Psoas muscle (tissue), 7 donors: ENCODE measurements at regions not wholly inside any gene's neighbourhood (a gene's known extent, or its start where the extent isn't known, plus 50 kb on each side); places are given as distances from the start of the nearest gene placed in this dataset.

Source experiments
- ATAC-seq, 4 donors: fragments of 200-7000 bp; cut with Tn5 transposase; one replicate each; pipeline ENCODE4 v1.9.1; 2020; ENCODE audit warnings: moderate library complexity in 3 of 4, mild to moderate bottlenecking in 2 of 4
- DNase-seq, 2 donors: peaks; one replicate each; pipeline ENCODE4 v3.0.0-alpha.2; 2020
- H3K27ac ChIP-seq: fragments of 200-600 bp; one replicate; pipeline ENCODE4 v1.8.0; 2022
- H3K27me3 ChIP-seq, 3 donors: fragments of 200-600 bp in 1 of 3; one replicate each; pipeline versions ENCODE4 v1.6.1 to v1.8.0; 2013 to 2022; ENCODE audit warnings: low read length in 2 of 3, mild to moderate bottlenecking in 2 of 3, moderate library complexity in 1 of 3; ENCODE audit not compliant: insufficient read depth in 3 of 3
- H3K36me3 ChIP-seq, 2 donors: fragments of 200-600 bp in 1 of 2; one replicate each; pipeline versions ENCODE4 v1.6.1 to v1.8.0; 2013 to 2022; ENCODE audit warnings: low read depth in 1 of 2, mild to moderate bottlenecking in 1 of 2, moderate library complexity in 1 of 2; ENCODE audit not compliant: insufficient read depth in 1 of 2
- H3K4me1 ChIP-seq: fragments of 200-600 bp; one replicate; pipeline ENCODE4 v1.8.0; 2022
- H3K4me3 ChIP-seq: fragments of 200-600 bp; one replicate; pipeline ENCODE4 v1.8.0; 2022; ENCODE audit warnings: mild to moderate bottlenecking
- H3K9me3 ChIP-seq: fragments of 200-600 bp; one replicate; pipeline ENCODE4 v1.8.0; 2022
- CTCF ChIP-seq: fragments of 200-600 bp; IDR thresholded peaks from one replicate; pipeline ENCODE4 v1.8.0; 2022; ENCODE audit warnings: antibody characterized with exemption
- WGBS, 3 donors: extraction: QIAGEN DNeasy Blood & Tissue Kit; methylation state at CpG; one replicate each; pipeline versions ENCODE4 v1.1.6 to v1.1.7; 2013; 5-methylcytosine and 5-hydroxymethylcytosine counted together
- intact Hi-C, 2 donors: fragments of 100-400 bp; cut with DNase I; formaldehyde crosslinking; loops; one replicate each; pipeline versions ENCODE4 v1.11.0 to v1.14.2; 2022
- donor health status: healthy with polysubstance abuse.
- donor health status: DM: no; HTN: no; CAD: no; lungs with moderate emphysema.
- donor health status: Bipolar disorder and iron deficiency.
- donor health status: healthy.
- donor health status: DM: yes; HTN: yes; CAD: no.
- donor health status: DM: no; HTN: no; CAD: no.
- donor health status: DM: yes; HTN: yes; CAD: no.

- 70 to 90% (median 74%) methylated on average over 7 of the region's 7 CpGs for WGBS, 3 donors
- H3K4me3 ChIP-seq, result no peak overlapping the region
- no peaks in the 10 kb centered on the region for H3K9me3 ChIP-seq
- no peaks in the 10 kb centered on the region for H3K36me3 ChIP-seq
- intact Hi-C loops, result no loop called here
- DNase-seq (no peak), ATAC-seq (no peak)
- no peaks in the 10 kb centered on the region for H3K4me1 ChIP-seq
- H3K27ac ChIP-seq, result no peak overlapping the region
- TF ChIP-seq CTCF, result no peak
- H3K27me3 ChIP-seq, result no peaks in the 10 kb centered on the region
These were observed 552.2 kb downstream of the ZNF608 start for GRCh38 chr5:124194282-124194681.

GRCh38 chr5:124193371-124193789 lies 553.1 kb downstream of the ZNF608 start:
- intact Hi-C loops, result no loop called here
- 24 to 36% (median 32%) methylated on average over 4 of the region's 4 CpGs for WGBS, 3 donors
- H3K36me3 ChIP-seq, result no peaks in the 10 kb centered on the region
- ATAC-seq (peak in 2 of 4 donors; percentile 32 to 34), DNase-seq (no peak)
- no peaks in the 10 kb centered on the region for H3K27me3 ChIP-seq
- no peak for TF ChIP-seq CTCF
- no peak overlapping the region for H3K4me3 ChIP-seq
- no peak overlapping the region for H3K27ac ChIP-seq
- no peaks in the 10 kb centered on the region for H3K9me3 ChIP-seq
- no peaks in the 10 kb centered on the region for H3K4me1 ChIP-seq

GRCh38 chr5:124192716-124193115 lies 553.7 kb downstream of the ZNF608 start:
- WGBS, 3 donors, result 84 to 88% (median 85%) methylated on average over 3 of the region's 3 CpGs
- Histone ChIP-seq H3K36me3 (no peaks in the 10 kb centered on the region), H3K4me3 (no peak overlapping the region), H3K9me3 (no peaks in the 10 kb centered on the region), H3K4me1 (no peaks in the 10 kb centered on the region), H3K27me3 (no peaks in the 10 kb centered on the region), H3K27ac (no peak overlapping the region)
- no peak for TF ChIP-seq CTCF
- no peak for DNase-seq
- ATAC-seq, result no peak
- intact Hi-C loops, result no loop called here

GRCh38 chr5:124185716-124186115 lies 560.7 kb downstream of the ZNF608 start:
- no peak overlapping the region for H3K4me3 ChIP-seq
- intact Hi-C loops, result no loop called here

More at GRCh38 chr5:124185716-124186115, 560.7 kb downstream of the ZNF608 start:
- no peak for TF ChIP-seq CTCF
- Histone ChIP-seq H3K9me3 (no peaks in the 10 kb centered on the region), H3K36me3 (no peaks in the 10 kb centered on the region), H3K4me1 (no peaks in the 10 kb centered on the region), H3K27me3 (no peaks in the 10 kb centered on the region), H3K27ac (no peak overlapping the region)
- WGBS, 3 donors, result 83 to 94% (median 86%) methylated on average over 3 of the region's 3 CpGs
- DNase-seq (no peak), ATAC-seq (no peak)
